Activated CD8-positive, alpha-beta T cell treated with anti-CD3 and anti-CD28 coated beads, Interleukin-2, amount 10 ng/mL, durations not matched to agents 7 days and 5 days (primary cell): ENCODE measurements at regions not wholly inside any gene's neighbourhood (a gene's known extent, or its start where the extent isn't known, plus 50 kb on each side); places are given as distances from the start of the nearest gene placed in this dataset.

Experiments used
- ATAC-seq: fragments of 150-1000 bp; cut with Tn5 transposase; one replicate; pipeline ENCODE4 v1.10.0; 2021; ENCODE audit warnings: moderate library complexity
- CTCF ChIA-PET: fragments of 350-600 bp; sonication (Branson Sonifier 250); formaldehyde crosslinking; loops from one replicate; lab custom pipeline; 2021; ENCODE audit warnings: antibody characterized with exemption; lab: Charles Lee
- POLR2A ChIA-PET: fragments of 350-600 bp; sonication (Branson Sonifier 250); formaldehyde crosslinking; loops from one replicate; lab custom pipeline; 2021; ENCODE audit warnings: antibody characterized with exemption; lab: Charles Lee
- DNase-seq: peaks from one replicate; pipeline ENCODE4 v3.0.0-alpha.2; 2020
- H3K27ac Mint-ChIP-seq: one replicate; pipeline ENCODE4 v1.8.0; 2021; ENCODE audit warnings: mild to moderate bottlenecking, mixed read lengths
- H3K27me3 Mint-ChIP-seq: one replicate; pipeline ENCODE4 v1.8.0; 2021; ENCODE audit warnings: low read depth, mixed read lengths
- H3K36me3 Mint-ChIP-seq: one replicate; pipeline ENCODE4 v1.8.0; 2021; ENCODE audit warnings: low read depth, mixed read lengths
- H3K4me1 Mint-ChIP-seq: one replicate; pipeline ENCODE4 v1.8.0; 2021; ENCODE audit warnings: low read depth, mixed read lengths
- H3K4me3 Mint-ChIP-seq: one replicate; pipeline ENCODE4 v1.8.0; 2021; ENCODE audit warnings: mild to moderate bottlenecking, mixed read lengths
- H3K9me3 Mint-ChIP-seq: one replicate; pipeline ENCODE4 v1.8.0; 2022; ENCODE audit warnings: mixed read lengths; ENCODE audit not compliant: insufficient read depth

- Mint-ChIP-seq H3K4me3 (no peak overlapping the region), H3K27me3 (no peaks in the 10 kb centered on the region), H3K27ac (no peak overlapping the region), H3K9me3 (peaks cover 36% of the 10 kb centered on the region), H3K36me3 (no peaks in the 10 kb centered on the region), H3K4me1 (no peaks in the 10 kb centered on the region)
- ATAC-seq = no peak
- ChIA-PET CTCF (no interaction called here), POLR2A (no interaction called here)
- DNase-seq = no peak
These were observed 502.4 kb downstream of the TMEM232 start for GRCh38 chr5:110224050-110224449.

GRCh38 chr5:110225949-110226348 is 500.5 kb downstream of the TMEM232 start:
- peaks cover 34% of the 10 kb centered on the region for H3K9me3 Mint-ChIP-seq
- no peak for DNase-seq
- H3K27me3 Mint-ChIP-seq = no peaks in the 10 kb centered on the region
- no peak for ATAC-seq
- no peak overlapping the region for H3K4me3 Mint-ChIP-seq
- no peak overlapping the region for H3K27ac Mint-ChIP-seq
- H3K4me1 Mint-ChIP-seq = no peaks in the 10 kb centered on the region
- POLR2A ChIA-PET = no interaction called here
- CTCF ChIA-PET = no interaction called here
- no peaks in the 10 kb centered on the region for H3K36me3 Mint-ChIP-seq

- H3K36me3 Mint-ChIP-seq = no peaks in the 10 kb centered on the region
- CTCF ChIA-PET = no interaction called here
- ATAC-seq (no peak), DNase-seq (no peak)
- no peaks in the 10 kb centered on the region for H3K4me1 Mint-ChIP-seq
- no peaks in the 10 kb centered on the region for H3K9me3 Mint-ChIP-seq
- no peaks in the 10 kb centered on the region for H3K27me3 Mint-ChIP-seq
- POLR2A ChIA-PET = no interaction called here
- H3K27ac Mint-ChIP-seq = no peak overlapping the region
- H3K4me3 Mint-ChIP-seq = no peak overlapping the region
These were observed 486.7 kb downstream of the TMEM232 start for GRCh38 chr5:110239786-110240185.

GRCh38 chr5:110242950-110243349 is 483.5 kb downstream of the TMEM232 start:
- ChIA-PET CTCF (no interaction called here), POLR2A (no interaction called here)
- Mint-ChIP-seq H3K27ac (no peak overlapping the region), H3K4me3 (no peak overlapping the region), H3K27me3 (no peaks in the 10 kb centered on the region), H3K9me3 (no peaks in the 10 kb centered on the region), H3K4me1 (no peaks in the 10 kb centered on the region), H3K36me3 (no peaks in the 10 kb centered on the region)
- DNase-seq (no peak), ATAC-seq (no peak)

GRCh38 chr5:110248921-110249320 is 477.6 kb downstream of the TMEM232 start:
- H3K9me3 Mint-ChIP-seq = no peaks in the 10 kb centered on the region
- ATAC-seq = no peak
- no peak overlapping the region for H3K4me3 Mint-ChIP-seq
- H3K4me1 Mint-ChIP-seq = no peaks in the 10 kb centered on the region
- no peaks in the 10 kb centered on the region for H3K27me3 Mint-ChIP-seq
- CTCF ChIA-PET = no interaction called here
- DNase-seq = no peak
- H3K27ac Mint-ChIP-seq = no peak overlapping the region
- H3K36me3 Mint-ChIP-seq = no peaks in the 10 kb centered on the region
- POLR2A ChIA-PET = interaction anchor here (0.6 kb wide), 1 partner anchor 13 kb away, joined by 5 read pairs; no protein-coding TSS in a partner anchor

- no peaks in the 10 kb centered on the region for H3K9me3 Mint-ChIP-seq
- ATAC-seq = no peak
- CTCF ChIA-PET = no interaction called here
- no peaks in the 10 kb centered on the region for H3K36me3 Mint-ChIP-seq
- no peak for DNase-seq
- POLR2A ChIA-PET = no interaction called here
- H3K27me3 Mint-ChIP-seq = no peaks in the 10 kb centered on the region
- no peak overlapping the region for H3K4me3 Mint-ChIP-seq
- H3K4me1 Mint-ChIP-seq = no peaks in the 10 kb centered on the region
- H3K27ac Mint-ChIP-seq = no peak overlapping the region
These were observed 476.1 kb downstream of the TMEM232 start for GRCh38 chr5:110250355-110250754.

GRCh38 chr5:110250755-110251154 is 475.7 kb downstream of the TMEM232 start:
- H3K27ac Mint-ChIP-seq = no peak overlapping the region
- H3K27me3 Mint-ChIP-seq = no peaks in the 10 kb centered on the region
- CTCF ChIA-PET = no interaction called here
- H3K4me3 Mint-ChIP-seq = no peak overlapping the region
- H3K4me1 Mint-ChIP-seq = no peaks in the 10 kb centered on the region
- ATAC-seq (no peak), DNase-seq (no peak)
- POLR2A ChIA-PET = no interaction called here
- H3K9me3 Mint-ChIP-seq = no peaks in the 10 kb centered on the region
- H3K36me3 Mint-ChIP-seq = no peaks in the 10 kb centered on the region

- Mint-ChIP-seq H3K27me3 (no peaks in the 10 kb centered on the region), H3K27ac (no peak overlapping the region), H3K4me3 (no peak overlapping the region), H3K4me1 (no peaks in the 10 kb centered on the region), H3K36me3 (no peaks in the 10 kb centered on the region), H3K9me3 (no peaks in the 10 kb centered on the region)
- DNase-seq (no peak), ATAC-seq (no peak)
- CTCF ChIA-PET = no interaction called here
- POLR2A ChIA-PET = no interaction called here
These were observed 475.1 kb downstream of the TMEM232 start for GRCh38 chr5:110251366-110251765.

- CTCF ChIA-PET = no interaction called here
- POLR2A ChIA-PET = no interaction called here
- Mint-ChIP-seq H3K4me3 (no peak overlapping the region), H3K27ac (no peak overlapping the region), H3K36me3 (no peaks in the 10 kb centered on the region), H3K9me3 (no peaks in the 10 kb centered on the region), H3K4me1 (no peaks in the 10 kb centered on the region), H3K27me3 (no peaks in the 10 kb centered on the region)
- DNase-seq (no peak), ATAC-seq (no peak)
These were observed 471.3 kb downstream of the TMEM232 start for GRCh38 chr5:110255194-110255593.

- ATAC-seq = no peak
- ChIA-PET CTCF (no interaction called here), POLR2A (no interaction called here)
- no peak overlapping the region for H3K27ac Mint-ChIP-seq
- H3K4me1 Mint-ChIP-seq = no peaks in the 10 kb centered on the region
- H3K4me3 Mint-ChIP-seq = no peak overlapping the region
- DNase-seq = no peak
- no peaks in the 10 kb centered on the region for H3K36me3 Mint-ChIP-seq
- H3K9me3 Mint-ChIP-seq = no peaks in the 10 kb centered on the region
- no peaks in the 10 kb centered on the region for H3K27me3 Mint-ChIP-seq
These were observed 470.2 kb downstream of the TMEM232 start for GRCh38 chr5:110256298-110256697.

- H3K4me1 Mint-ChIP-seq = no peaks in the 10 kb centered on the region
- no peak overlapping the region for H3K27ac Mint-ChIP-seq
- H3K36me3 Mint-ChIP-seq = no peaks in the 10 kb centered on the region
- ATAC-seq (no peak), DNase-seq (no peak)
- POLR2A ChIA-PET = no interaction called here
- no peaks in the 10 kb centered on the region for H3K9me3 Mint-ChIP-seq
- CTCF ChIA-PET = no interaction called here
- no peak overlapping the region for H3K4me3 Mint-ChIP-seq
- no peaks in the 10 kb centered on the region for H3K27me3 Mint-ChIP-seq
These were observed 468.5 kb downstream of the TMEM232 start for GRCh38 chr5:110257971-110258370.

- ChIA-PET CTCF (no interaction called here), POLR2A (no interaction called here)
- DNase-seq (no peak), ATAC-seq (no peak)
- H3K4me3 Mint-ChIP-seq = no peak overlapping the region
- no peaks in the 10 kb centered on the region for H3K27me3 Mint-ChIP-seq
- no peaks in the 10 kb centered on the region for H3K9me3 Mint-ChIP-seq
- H3K4me1 Mint-ChIP-seq = no peaks in the 10 kb centered on the region
- H3K36me3 Mint-ChIP-seq = no peaks in the 10 kb centered on the region
- H3K27ac Mint-ChIP-seq = no peak overlapping the region
These were observed 467.8 kb downstream of the TMEM232 start for GRCh38 chr5:110258460-110259216.

GRCh38 chr5:110262749-110263148 is 463.7 kb downstream of the TMEM232 start:
- no peaks in the 10 kb centered on the region for H3K9me3 Mint-ChIP-seq
- DNase-seq (no peak), ATAC-seq (no peak)
- H3K27ac Mint-ChIP-seq = no peak overlapping the region
- CTCF ChIA-PET = no interaction called here
- no peaks in the 10 kb centered on the region for H3K36me3 Mint-ChIP-seq
- no peak overlapping the region for H3K4me3 Mint-ChIP-seq
- no peaks in the 10 kb centered on the region for H3K4me1 Mint-ChIP-seq
- H3K27me3 Mint-ChIP-seq = no peaks in the 10 kb centered on the region
- POLR2A ChIA-PET = interaction anchor here (0.7 kb wide), 1 partner anchor 14 kb away, joined by 5 read pairs; no protein-coding TSS in a partner anchor
